Mesenchymal stem cell (in vitro differentiated cells and primary cell): ENCODE measurements at regions not wholly inside any gene's neighbourhood (a gene's known extent, or its start where the extent isn't known, plus 50 kb on each side); places are given as distances from the start of the nearest gene placed in this dataset.

Experiments
- DNase-seq: peaks from one replicate; pipeline ENCODE4 v3.0.0-alpha.2; 2013
- H2AFZ ChIP-seq: one replicate; pipeline ENCODE4 v1.6.1; 2013; ENCODE audit warnings: low read depth, mild to moderate bottlenecking, control low read depth, inconsistent platforms, low read length, moderate library complexity
- H2AK5ac ChIP-seq: 2 replicates; pipeline ENCODE4 v1.6.1; 2013; ENCODE audit warnings: low read length, moderate library complexity, mild to moderate bottlenecking, inconsistent platforms; ENCODE audit not compliant: severe bottlenecking
- H2BK120ac ChIP-seq: one replicate; pipeline ENCODE4 v1.6.1; 2013; ENCODE audit warnings: low read depth, mild to moderate bottlenecking, inconsistent platforms, low read length, moderate library complexity
- H2BK12ac ChIP-seq, 2 experiments: one replicate each; pipeline ENCODE4 v1.6.1; 2013; ENCODE audit warnings: inconsistent platforms in 2 of 2, low read length in 2 of 2, mild to moderate bottlenecking in 2 of 2, moderate library complexity in 2 of 2, control low read depth in 1 of 2
- H2BK15ac ChIP-seq: one replicate; pipeline ENCODE4 v1.6.1; 2013; ENCODE audit warnings: mild to moderate bottlenecking, low read depth, inconsistent platforms; ENCODE audit not compliant: poor library complexity, severe bottlenecking
- H2BK5ac ChIP-seq: 2 replicates; pipeline ENCODE4 v1.6.1; 2013; ENCODE audit warnings: low read depth, mild to moderate bottlenecking, low read length, control low read depth, inconsistent platforms; ENCODE audit not compliant: poor library complexity, severe bottlenecking
- H3K14ac ChIP-seq, 2 experiments: one replicate each; pipeline ENCODE4 v1.6.1; 2013; ENCODE audit warnings: inconsistent platforms in 2 of 2, low read length in 2 of 2, control low read depth in 1 of 2, mild to moderate bottlenecking in 1 of 2, moderate library complexity in 1 of 2
- H3K18ac ChIP-seq, 2 experiments: one replicate each; pipeline ENCODE4 v1.6.1; 2013; ENCODE audit warnings: inconsistent platforms in 2 of 2, low read length in 2 of 2, control low read depth in 1 of 2, low read depth in 1 of 2, mild to moderate bottlenecking in 1 of 2
- H3K23ac ChIP-seq, 2 experiments: one replicate each; pipeline ENCODE4 v1.6.1; 2013; ENCODE audit warnings: inconsistent platforms in 2 of 2, low read length in 2 of 2, mild to moderate bottlenecking in 2 of 2, moderate library complexity in 2 of 2, control low read depth in 1 of 2
- H3K27ac ChIP-seq: 2 replicates; pipeline ENCODE4 v1.5.1; 2013; ENCODE audit warnings: mild to moderate bottlenecking, moderate library complexity, low read length, control low read depth, inconsistent platforms; ENCODE audit not compliant: poor library complexity, severe bottlenecking
- H3K27me3 ChIP-seq, 2 experiments: 2 replicates each; pipeline versions ENCODE4 v1.6.1 to v1.7.0; 2013; ENCODE audit warnings: low read length in 2 of 2, mild to moderate bottlenecking in 2 of 2, moderate library complexity in 2 of 2, control low read depth in 1 of 2, inconsistent platforms in 1 of 2; ENCODE audit not compliant: control insufficient read depth in 1 of 2, insufficient read depth in 1 of 2
- H3K36me3 ChIP-seq, 2 experiments: 2 replicates each; pipeline versions ENCODE4 v1.6.1 to v1.7.0; 2013; ENCODE audit warnings: low read length in 2 of 2, control low read depth in 1 of 2, inconsistent platforms in 1 of 2, low read depth in 1 of 2, mild to moderate bottlenecking in 1 of 2; ENCODE audit not compliant: insufficient read depth in 2 of 2, control insufficient read depth in 1 of 2
- H3K4ac ChIP-seq, 2 experiments: one replicate each; pipeline ENCODE4 v1.6.1; 2013; ENCODE audit warnings: inconsistent platforms in 2 of 2, low read length in 2 of 2, mild to moderate bottlenecking in 2 of 2, moderate library complexity in 2 of 2, control low read depth in 1 of 2, low read depth in 1 of 2
- H3K4me1 ChIP-seq: 2 replicates; pipeline ENCODE4 v1.6.1; 2013; ENCODE audit warnings: low read depth, low read length, control low read depth; ENCODE audit not compliant: control insufficient read depth, insufficient read depth
- H3K4me2 ChIP-seq: 2 replicates; pipeline ENCODE4 v1.6.1; 2013; ENCODE audit warnings: low read length, mild to moderate bottlenecking, inconsistent platforms; ENCODE audit not compliant: poor library complexity, severe bottlenecking
- H3K4me3 ChIP-seq, 2 experiments: 2 replicates each; pipeline versions ENCODE4 v1.5.1 to v1.7.0; 2013; ENCODE audit warnings: low read length in 2 of 2, mild to moderate bottlenecking in 2 of 2, control low read depth in 1 of 2, low read depth in 1 of 2; ENCODE audit not compliant: insufficient read depth in 1 of 2
- H3K79me1 ChIP-seq: replicated peaks from 2 replicates; pipeline ENCODE4 v1.6.1; 2013; ENCODE audit warnings: mild to moderate bottlenecking, control low read depth, low read length, inconsistent platforms; ENCODE audit not compliant: poor library complexity, severe bottlenecking
- H3K9ac ChIP-seq: 2 replicates; pipeline ENCODE4 v1.7.0; 2013; ENCODE audit warnings: mild to moderate bottlenecking, low read length, moderate library complexity
- H3K9me3 ChIP-seq: 2 replicates; pipeline ENCODE4 v1.7.0; 2013; ENCODE audit warnings: mild to moderate bottlenecking, low read length; ENCODE audit not compliant: control insufficient read depth
- H4K8ac ChIP-seq: one replicate; pipeline ENCODE4 v1.6.1; 2013; ENCODE audit warnings: inconsistent platforms, mild to moderate bottlenecking, low read length, moderate library complexity
- H4K91ac ChIP-seq: one replicate; pipeline ENCODE4 v1.6.1; 2013; ENCODE audit warnings: mild to moderate bottlenecking, low read length, inconsistent platforms
- WGBS: methylation state at CpG from one replicate; pipeline ENCODE4 v1.1.7; 2013; ENCODE audit warnings: mixed read lengths; 5-methylcytosine and 5-hydroxymethylcytosine counted together

- Histone ChIP-seq H3K4me1 (no peaks in the 10 kb centered on the region), H2BK120ac (no peak overlapping the region), H3K36me3 (no peaks in the 10 kb centered on the region), H3K4ac (no peak overlapping the region), H3K27me3 (no peaks in the 10 kb centered on the region), H3K9me3 (peaks cover 4% of the 10 kb centered on the region), H2BK5ac (no peak overlapping the region), H3K23ac (no peak overlapping the region), H3K4me3 (no peak overlapping the region), H2BK12ac (no peak overlapping the region), H3K4me2 (no peak overlapping the region), H4K8ac (no peak overlapping the region), H2AFZ (no peak overlapping the region), H3K18ac (no peak overlapping the region), H3K27ac (no peak overlapping the region), H3K79me1 (no peaks in the 10 kb centered on the region), H2BK15ac (no peak overlapping the region), H4K91ac (no peak overlapping the region), H3K14ac (no peak overlapping the region), H3K9ac (no peak overlapping the region), H2AK5ac (no peak overlapping the region)
- no peak for DNase-seq
- 88% methylated on average over 2 of the region's 2 CpGs for WGBS
Observed at GRCh38 chr11:98277251-98277912, 743.4 kb upstream of the CNTN5 start.

DNA sequence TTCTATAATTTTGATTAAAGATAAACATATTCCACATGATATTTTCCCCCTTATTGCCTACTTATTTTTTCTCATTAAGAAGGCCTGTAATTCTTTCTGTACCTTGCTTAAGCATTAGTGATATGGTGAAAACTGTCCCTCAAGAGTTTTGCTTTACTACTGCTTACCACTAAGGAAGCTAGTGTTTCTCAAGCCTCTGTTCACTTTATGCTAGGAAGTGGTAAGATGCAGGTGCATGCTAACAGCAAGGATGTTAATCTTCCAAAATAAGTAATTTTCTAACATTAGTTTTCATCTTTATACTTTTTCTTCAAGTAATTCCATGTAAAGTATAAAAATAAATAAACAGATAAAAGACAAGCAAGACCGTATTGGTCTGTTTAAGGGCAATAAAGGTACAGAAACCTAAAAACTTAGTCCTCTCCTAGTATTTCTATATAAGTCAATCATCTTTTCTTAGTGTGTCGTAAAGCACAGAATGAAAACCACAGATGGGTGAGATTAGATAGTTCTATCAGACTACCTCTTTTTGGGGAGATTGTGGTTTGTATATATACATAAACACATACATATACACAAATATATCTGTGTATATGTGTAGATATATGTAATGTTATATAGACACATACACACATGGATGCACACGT lies 731.0 kb upstream of the CNTN5 start:
- Histone ChIP-seq H2AFZ (no peak overlapping the region), H3K4me3 (no peak overlapping the region), H3K79me1 (no peaks in the 10 kb centered on the region), H3K4me1 (no peaks in the 10 kb centered on the region), H2BK15ac (no peak overlapping the region), H3K14ac (no peak overlapping the region), H3K18ac (no peak overlapping the region), H3K27ac (no peak overlapping the region), H3K9me3 (peaks cover 6% of the 10 kb centered on the region), H2BK12ac (no peak overlapping the region), H2BK120ac (no peak overlapping the region), H4K8ac (no peak overlapping the region), H3K23ac (no peak overlapping the region), H2BK5ac (no peak overlapping the region), H2AK5ac (no peak overlapping the region), H3K4ac (no peak overlapping the region), H3K9ac (no peak overlapping the region), H3K4me2 (no peak overlapping the region), H3K36me3 (no peaks in the 10 kb centered on the region), H4K91ac (no peak overlapping the region), H3K27me3 (no peaks in the 10 kb centered on the region)
- WGBS = 83% methylated on average over 1 of the region's 3 CpGs
- DNase-seq = no peak

- no peak overlapping the region for H2AK5ac ChIP-seq
- no peak overlapping the region for H2BK5ac ChIP-seq
- no peak overlapping the region for H4K91ac ChIP-seq
- no peaks in the 10 kb centered on the region for H3K4me1 ChIP-seq
- peaks cover 6% of the 10 kb centered on the region for H3K9me3 ChIP-seq
- no peaks in the 10 kb centered on the region for H3K79me1 ChIP-seq
- H3K4me3 ChIP-seq = no peak overlapping the region
- H3K36me3 ChIP-seq = no peaks in the 10 kb centered on the region
- H3K27ac ChIP-seq = no peak overlapping the region
- H3K18ac ChIP-seq = no peak overlapping the region
- H3K9ac ChIP-seq = no peak overlapping the region
- no peak overlapping the region for H2BK120ac ChIP-seq
- H3K27me3 ChIP-seq = no peaks in the 10 kb centered on the region
- no peak overlapping the region for H2AFZ ChIP-seq
- no peak overlapping the region for H3K23ac ChIP-seq
- no peak overlapping the region for H2BK12ac ChIP-seq
- no peak for DNase-seq
- H3K4me2 ChIP-seq = no peak overlapping the region
- H4K8ac ChIP-seq = no peak overlapping the region
- no peak overlapping the region for H3K4ac ChIP-seq
- no peak overlapping the region for H3K14ac ChIP-seq
- 89% methylated on average over 3 of the region's 4 CpGs for WGBS
- no peak overlapping the region for H2BK15ac ChIP-seq
Observed at GRCh38 chr11:98296091-98296880, 724.5 kb upstream of the CNTN5 start.

DNA sequence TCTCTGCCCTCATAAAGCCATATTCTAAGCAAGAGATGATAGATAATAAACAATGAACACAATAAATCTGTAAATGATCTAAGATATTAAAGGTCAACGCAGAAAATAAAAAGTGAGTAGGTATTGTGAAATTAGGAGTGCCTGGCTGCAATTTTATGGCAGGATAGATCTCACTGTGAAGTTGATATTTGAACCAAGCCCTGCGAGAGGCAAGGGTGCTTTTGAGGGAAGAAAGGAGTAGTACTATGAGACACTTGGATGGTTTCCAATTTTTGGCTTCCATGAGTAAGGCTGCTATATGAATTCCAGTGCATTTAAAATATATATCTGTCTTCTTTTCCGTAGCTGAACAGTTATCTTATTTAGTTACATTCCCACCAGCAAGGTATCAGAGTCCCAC lies 720.0 kb upstream of the CNTN5 start:
- Histone ChIP-seq H3K27me3 (no peaks in the 10 kb centered on the region), H2AFZ (no peak overlapping the region), H4K91ac (no peak overlapping the region), H3K18ac (no peak overlapping the region), H2BK15ac (no peak overlapping the region), H3K79me1 (no peaks in the 10 kb centered on the region), H3K4me2 (no peak overlapping the region), H3K4me3 (no peak overlapping the region), H2BK12ac (no peak overlapping the region), H2BK120ac (no peak overlapping the region), H2BK5ac (no peak overlapping the region), H2AK5ac (no peak overlapping the region), H3K4me1 (no peaks in the 10 kb centered on the region), H3K27ac (no peak overlapping the region), H3K9ac (no peak overlapping the region), H3K9me3 (no peaks in the 10 kb centered on the region), H3K23ac (no peak overlapping the region), H4K8ac (no peak overlapping the region), H3K36me3 (no peaks in the 10 kb centered on the region), H3K4ac (no peak overlapping the region), H3K14ac (no peak overlapping the region)
- WGBS = 88% methylated on average over 3 of the region's 3 CpGs
- no peak for DNase-seq
